GM12878 (cell line): ENCODE measurements at regions not wholly inside any gene's neighbourhood (a gene's known extent, or its start where the extent isn't known, plus 50 kb on each side); places are given as distances from the start of the nearest gene placed in this dataset.
"Not testable (repeated sequence)": the region's sequence is repeated elsewhere in the genome, so short reads cannot be mapped to it uniquely, and the experiment has no call there.

Experiments
- ATAC-seq: fragments of 200-7000 bp; cut with Tn5 transposase; 3 replicates; pipeline ENCODE4 v1.9.1; 2020; ENCODE audit warnings: mild to moderate bottlenecking, moderate library complexity
- BruUV-seq: library from RNA; stranded (reverse); fragments of 400-500 nt; replicated peaks from 2 replicates; lab custom pipeline; 2021; lab: Mats Ljungman, UMichigan
- CTCF ChIA-PET: fragments of 300-600 bp; sonication (Branson Sonifier 250); formaldehyde crosslinking; extraction: SDS; loops from one replicate; lab custom pipeline; 2021; ENCODE audit warnings: inconsistent platforms; lab: Yijun Ruan, JAX
- POLR2A ChIA-PET: fragments of 350-600 bp; formaldehyde crosslinking; extraction: SDS; loops from one replicate; lab custom pipeline; 2021; ENCODE audit warnings: inconsistent platforms; lab: Charles Lee
- RAD21 ChIA-PET: fragments of 300-600 bp; sonication (Branson Sonifier 250); formaldehyde crosslinking; loops from one replicate; lab custom pipeline; 2023; ENCODE audit warnings: antibody characterized with exemption; ENCODE audit not compliant: unreplicated experiment; lab: Charles Lee
- SMC1A ChIA-PET: fragments of 300-600 bp; sonication (Branson Sonifier 250); formaldehyde crosslinking; loops from one replicate; lab custom pipeline; 2023; ENCODE audit not compliant: unreplicated experiment, uncharacterized antibody; lab: Charles Lee
- DNase-seq: peaks from one replicate; pipeline ENCODE4 v3.0.0-alpha.2; 2011; ENCODE audit warnings: low read depth, low spot score
- FAIRE-seq: peaks from 3 replicates; lab custom pipeline; 2011; peaks lifted over from hg19 to GRCh38; lab: Jason Lieb, UNC
- H2AFZ ChIP-seq: 2 replicates; pipeline ENCODE4 v1.6.0; 2011; ENCODE audit warnings: low read depth, low read length, control low read depth; ENCODE audit not compliant: control insufficient read depth
- H3K27ac ChIP-seq: 2 replicates; pipeline ENCODE4 v1.5.1; 2011; ENCODE audit warnings: control low read depth; ENCODE audit not compliant: control insufficient read depth, insufficient read depth
- H3K27me3 ChIP-seq, 2 experiments: replicated peaks in 1 of 2; 2 replicates each; pipeline versions ENCODE4 v1.6.0 to v1.6.1; 2011; ENCODE audit warnings: low read length in 1 of 2; ENCODE audit not compliant: control insufficient read depth in 2 of 2, insufficient read depth in 2 of 2
- H3K36me3 ChIP-seq, 2 experiments: 2 replicates each; pipeline ENCODE4 v1.5.1; 2011; ENCODE audit warnings: low read length in 1 of 2; ENCODE audit not compliant: control insufficient read depth in 2 of 2, insufficient read depth in 2 of 2
- H3K4me1 ChIP-seq: 2 replicates; pipeline ENCODE4 v1.6.1; 2011; ENCODE audit warnings: mild to moderate bottlenecking, low read length, moderate library complexity, mixed read lengths; ENCODE audit not compliant: control insufficient read depth, insufficient read depth
- H3K4me2 ChIP-seq: 2 replicates; pipeline ENCODE4 v1.6.0; 2011; ENCODE audit warnings: control low read depth; ENCODE audit not compliant: control insufficient read depth, insufficient read depth
- H3K4me3 ChIP-seq: fragments of 200-600 bp; sonication (generic); 2 replicates; pipeline ENCODE4 v1.5.1; 2016
- H3K79me2 ChIP-seq: 2 replicates; pipeline ENCODE4 v1.6.0; 2011; ENCODE audit warnings: low read length; ENCODE audit not compliant: control insufficient read depth, insufficient read depth
- H3K9ac ChIP-seq: 2 replicates; pipeline ENCODE4 v1.8.0; 2011; ENCODE audit warnings: low read length, control low read depth, mixed read lengths; ENCODE audit not compliant: control insufficient read depth, insufficient read depth
- H3K9me3 ChIP-seq: replicated peaks from 3 replicates; pipeline ENCODE4 v1.5.1; 2011; ENCODE audit warnings: mild to moderate bottlenecking, low read length; ENCODE audit not compliant: control insufficient read depth, insufficient read depth
- H4K20me1 ChIP-seq: 2 replicates; pipeline ENCODE4 v1.6.0; 2011; ENCODE audit not compliant: control insufficient read depth, insufficient read depth
- WGBS: methylation state at CpG from one replicate; pipeline ENCODE4 v1.1.6; 2016; ENCODE audit warnings: low lambda C conversion rate; ENCODE audit not compliant: insufficient replicate concordance, insufficient coverage; ENCODE audit errors: missing lambda C conversion rate; 5-methylcytosine and 5-hydroxymethylcytosine counted together
- in situ Hi-C: fragments of 300-500 bp; cut with MboI; formaldehyde crosslinking; loops from 9 replicates; pipeline ENCODE4 v1.14.3; 2018; ENCODE audit warnings: mixed read lengths
- intact Hi-C: fragments of 100-400 bp; cut with micrococcal nuclease; formaldehyde crosslinking; loops from one replicate; pipeline ENCODE4 v1.14.2; 2022; ENCODE audit not compliant: unreplicated experiment

DNA sequence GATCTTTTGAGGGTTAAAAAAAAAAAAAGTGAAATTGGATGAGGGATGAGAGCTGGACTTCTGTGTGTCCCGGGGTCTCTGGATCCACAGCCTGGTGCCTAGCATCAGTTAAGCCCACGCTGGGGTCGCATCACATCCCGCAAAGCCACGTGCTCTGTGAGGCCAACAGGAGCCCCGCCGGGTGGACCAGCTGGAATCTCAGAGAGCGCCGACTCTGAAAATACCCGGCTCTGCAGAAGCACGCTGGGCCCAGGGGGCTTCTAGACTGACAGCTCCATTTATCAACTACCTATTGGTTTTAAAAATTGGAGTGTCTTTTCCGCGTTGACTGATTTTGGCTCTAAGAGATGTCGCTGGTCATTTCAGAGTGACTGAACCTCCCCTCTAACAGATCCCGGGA, 164.1 kb upstream of the PLGLB2 start:
- H3K9me3 ChIP-seq, H3K27ac ChIP-seq, H3K79me2 ChIP-seq, FAIRE-seq, SMC1A ChIA-PET, H2AFZ ChIP-seq, intact Hi-C loops, CTCF ChIA-PET, H3K4me2 ChIP-seq, ATAC-seq, H4K20me1 ChIP-seq, DNase-seq, H3K4me3 ChIP-seq, in situ Hi-C loops, H3K36me3 ChIP-seq, H3K9ac ChIP-seq, BruUV-seq, H3K27me3 ChIP-seq, POLR2A ChIA-PET, H3K4me1 ChIP-seq, RAD21 ChIA-PET: not testable (repeated sequence)
- WGBS: 99% methylated on average over 10 of the region's 15 CpGs

DNA sequence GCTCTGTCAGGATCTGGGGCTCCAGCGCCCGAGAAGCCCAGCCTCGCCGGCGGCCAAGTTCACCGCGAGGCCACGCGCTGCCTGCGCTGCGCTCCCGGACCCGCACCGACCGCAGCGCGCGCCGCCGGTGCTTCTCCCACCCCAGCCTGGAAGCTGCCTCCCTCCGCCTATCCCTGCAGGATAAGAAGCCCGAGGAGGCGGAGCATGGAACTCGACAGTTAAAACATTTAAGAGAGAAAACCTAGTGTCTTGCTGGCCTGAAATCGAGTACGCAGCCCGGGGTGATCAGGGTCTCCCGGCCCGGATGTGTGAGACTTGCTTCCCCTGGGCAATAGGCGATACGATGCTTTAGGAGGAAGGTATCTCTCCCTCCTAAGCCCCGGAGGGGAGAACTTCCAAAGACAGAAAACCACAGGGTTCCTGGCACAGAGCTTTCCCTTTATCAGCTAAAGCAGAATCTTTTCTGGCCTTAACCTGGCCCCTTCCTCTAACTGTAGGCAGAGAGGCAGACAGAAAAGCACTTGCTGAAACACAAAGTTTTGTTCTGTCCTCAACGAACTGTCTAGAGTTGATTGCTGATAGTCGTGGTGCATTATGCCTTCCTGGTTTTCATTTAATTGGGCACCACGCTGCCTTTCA, 163.5 kb upstream of the PLGLB2 start:
- H2AFZ ChIP-seq, BruUV-seq, DNase-seq, ATAC-seq, FAIRE-seq, H3K4me1 ChIP-seq, CTCF ChIA-PET, in situ Hi-C loops, H3K27me3 ChIP-seq, intact Hi-C loops, SMC1A ChIA-PET, H3K79me2 ChIP-seq, H4K20me1 ChIP-seq, H3K9ac ChIP-seq, RAD21 ChIA-PET, H3K36me3 ChIP-seq, H3K27ac ChIP-seq, POLR2A ChIA-PET, H3K4me2 ChIP-seq, H3K9me3 ChIP-seq, H3K4me3 ChIP-seq: not testable (repeated sequence)
- WGBS: 93% methylated on average over 29 of the region's 35 CpGs

GRCh38 chr2:87587934-87588333, 160.0 kb upstream of the PLGLB2 start:
- H4K20me1 ChIP-seq, H3K4me2 ChIP-seq, H3K36me3 ChIP-seq, RAD21 ChIA-PET, POLR2A ChIA-PET, SMC1A ChIA-PET, in situ Hi-C loops, ATAC-seq, H2AFZ ChIP-seq, H3K4me1 ChIP-seq, H3K27me3 ChIP-seq, FAIRE-seq, H3K27ac ChIP-seq, BruUV-seq, H3K4me3 ChIP-seq, DNase-seq, H3K9me3 ChIP-seq, intact Hi-C loops, H3K79me2 ChIP-seq, CTCF ChIA-PET, H3K9ac ChIP-seq: not testable (repeated sequence)
- WGBS: no CpG with 5 or more reads among the region's 1 CpG

GRCh38 chr2:87592974-87593373, 154.9 kb upstream of the PLGLB2 start:
- H3K9ac ChIP-seq, H3K4me1 ChIP-seq, CTCF ChIA-PET, H3K27me3 ChIP-seq, H4K20me1 ChIP-seq, H2AFZ ChIP-seq, FAIRE-seq, H3K79me2 ChIP-seq, H3K4me2 ChIP-seq, H3K27ac ChIP-seq, BruUV-seq, H3K36me3 ChIP-seq, H3K9me3 ChIP-seq, H3K4me3 ChIP-seq, intact Hi-C loops, RAD21 ChIA-PET, ATAC-seq, in situ Hi-C loops, DNase-seq, SMC1A ChIA-PET, POLR2A ChIA-PET: not testable (repeated sequence)
- WGBS: 39% methylated on average over 3 of the region's 4 CpGs
